HG03108 (cell line): ENCODE measurements at regions not wholly inside any gene's neighbourhood (a gene's known extent, or its start where the extent isn't known, plus 50 kb on each side); places are given as distances from the start of the nearest gene placed in this dataset.

Source experiments
- ATAC-seq: cut with Tn5 transposase; IDR thresholded peaks from one replicate; pipeline ENCODE4 v1.9.1; 2021; ENCODE audit warnings: moderate library complexity; ENCODE audit not compliant: unreplicated experiment

- no peak for ATAC-seq
These were observed 63.3 kb upstream of the GAB1 start for GRCh38 chr4:143273160-143273917.

DNA sequence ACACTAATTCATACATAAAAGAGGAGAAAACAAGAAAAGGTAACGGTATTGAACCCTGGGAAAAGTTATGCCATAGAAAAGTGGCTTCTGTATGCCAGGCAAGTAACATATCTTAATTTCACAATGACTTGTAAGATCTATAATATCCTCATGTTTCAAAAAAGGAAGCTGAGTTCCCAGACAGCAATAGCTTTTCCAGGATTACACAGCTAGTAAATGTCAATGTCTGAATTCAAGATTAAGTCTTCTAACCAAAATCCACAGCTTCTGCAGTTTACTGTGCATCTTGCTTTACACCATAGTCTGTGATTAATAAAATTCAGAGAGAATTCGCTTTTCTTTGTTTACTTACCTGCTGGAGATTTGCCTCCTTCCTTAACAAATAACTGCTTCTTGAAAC, 55.8 kb upstream of the GAB1 start:
- ATAC-seq = no peak

- peak; percentile 80 for ATAC-seq
These were observed 55.0 kb upstream of the GAB1 start for GRCh38 chr4:143281507-143282190.

DNA sequence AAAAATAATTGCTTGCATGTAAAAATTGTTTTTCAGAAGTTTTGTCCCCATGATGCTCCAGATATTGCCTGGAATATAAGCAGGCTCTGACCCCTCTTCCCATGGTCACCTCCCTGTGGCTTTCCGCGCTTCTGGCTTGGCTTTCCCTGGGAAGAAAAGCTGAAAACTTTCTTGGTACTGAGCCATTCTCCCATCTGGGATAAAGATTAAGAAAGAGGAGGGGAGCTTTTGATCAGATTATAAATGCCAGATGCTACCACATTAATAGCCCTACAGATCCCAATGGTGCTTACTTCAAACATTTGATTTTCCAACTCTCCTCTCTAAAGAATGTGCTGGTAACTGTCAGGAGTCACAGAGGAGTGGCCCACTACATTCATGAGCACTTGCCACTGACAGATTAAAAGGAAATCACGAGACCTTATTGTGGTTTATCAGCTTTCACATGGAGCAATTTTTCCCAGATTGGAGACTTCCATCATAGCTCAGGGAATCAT, 54.4 kb upstream of the GAB1 start:
- ATAC-seq = no peak

- no peak for ATAC-seq
These were observed 50.8 kb upstream of the GAB1 start for GRCh38 chr4:143285696-143286437.

- ATAC-seq = no peak
These were observed 49.7 kb upstream of the GAB1 start for GRCh38 chr4:143286701-143287571.
